DND-41 (cell line): ENCODE measurements at regions not wholly inside any gene's neighbourhood (a gene's known extent, or its start where the extent isn't known, plus 50 kb on each side); places are given as distances from the start of the nearest gene placed in this dataset.
A peak's percentile ranks its signal among the peaks of the same experiment; 100 is the strongest.

Experiments used
- ATAC-seq: fragments of 200-7000 bp; cut with Tn5 transposase; 3 replicates; pipeline ENCODE4 v1.9.1; 2021; ENCODE audit warnings: low read depth; ENCODE audit not compliant: insufficient read depth
- DNase-seq: peaks from one replicate; pipeline ENCODE4 v3.0.0-alpha.2; 2020
- H2AFZ ChIP-seq: 2 replicates; pipeline ENCODE4 v1.6.0; 2012; ENCODE audit warnings: low read depth, low read length
- H3K27ac ChIP-seq: 2 replicates; pipeline ENCODE4 v1.5.1; 2012; ENCODE audit warnings: low read length, inconsistent platforms
- H3K27me3 ChIP-seq: fragments of 200-600 bp; sonication (generic); 2 replicates; pipeline ENCODE4 v1.6.0; 2012; ENCODE audit warnings: low read length, mild to moderate bottlenecking, inconsistent platforms; ENCODE audit not compliant: insufficient read depth, poor library complexity
- H3K36me3 ChIP-seq: 2 replicates; pipeline ENCODE4 v1.5.1; 2012; ENCODE audit warnings: low read length, inconsistent platforms; ENCODE audit not compliant: insufficient read depth
- H3K4me1 ChIP-seq: 2 replicates; pipeline ENCODE4 v1.5.1; 2012; ENCODE audit warnings: mild to moderate bottlenecking, low read length; ENCODE audit not compliant: insufficient read depth
- H3K4me2 ChIP-seq: 2 replicates; pipeline ENCODE4 v1.6.0; 2012; ENCODE audit warnings: mild to moderate bottlenecking, moderate library complexity, low read length, inconsistent platforms; ENCODE audit not compliant: insufficient read depth
- H3K4me3 ChIP-seq, 2 experiments: fragments of 200-600 bp in 1 of 2; shearing (Covaris generic) in 1 of 2; 2 replicates each; pipeline ENCODE4 v1.5.1; 2012 to 2016; ENCODE audit warnings: inconsistent platforms in 2 of 2, low read length in 2 of 2, mild to moderate bottlenecking in 2 of 2, low read depth in 1 of 2, moderate library complexity in 1 of 2
- H3K79me2 ChIP-seq: 2 replicates; pipeline ENCODE4 v1.6.0; 2012; ENCODE audit warnings: low read length, inconsistent platforms; ENCODE audit not compliant: insufficient read depth
- H3K9ac ChIP-seq: 2 replicates; pipeline ENCODE4 v1.6.0; 2012; ENCODE audit warnings: low read depth, mild to moderate bottlenecking, inconsistent platforms, low read length, moderate library complexity
- H3K9me3 ChIP-seq: 2 replicates; pipeline ENCODE4 v1.5.1; 2012; ENCODE audit warnings: low read length, moderate library complexity, mild to moderate bottlenecking, inconsistent platforms; ENCODE audit not compliant: insufficient read depth, severe bottlenecking
- H4K20me1 ChIP-seq: 2 replicates; pipeline ENCODE4 v1.6.0; 2012; ENCODE audit warnings: low read length; ENCODE audit not compliant: insufficient read depth
- CTCF ChIP-seq: IDR thresholded peaks from 2 replicates; pipeline ENCODE4 v1.5.1; 2012; ENCODE audit warnings: borderline replicate concordance, low read length, moderate library complexity, mild to moderate bottlenecking; ENCODE audit not compliant: poor library complexity, severe bottlenecking; ENCODE audit errors: extremely low read depth
- EZH2 ChIP-seq: IDR thresholded peaks from 3 replicates; pipeline ENCODE4 v1.6.1; 2012; ENCODE audit warnings: borderline replicate concordance, low read depth, mild to moderate bottlenecking, moderate library complexity, low read length, inconsistent platforms; ENCODE audit not compliant: severe bottlenecking

GRCh38 chr5:77935506-77936364, 159.6 kb upstream of the TBCA start:
- TF ChIP-seq CTCF (no peak), EZH2 (no peak)
- peak; percentile 97 for ATAC-seq
- H2AFZ ChIP-seq = peak overlapping the region; percentile 67
- peak overlapping the region; percentile 85 for H3K27ac ChIP-seq
- no peaks in the 10 kb centered on the region for H3K79me2 ChIP-seq
- peak; percentile 83 for DNase-seq
- H3K4me3 ChIP-seq = peak overlapping the region in 1 of 2 experiments; percentile 44; a peak in 2 of 4 replicates
- H4K20me1 ChIP-seq = no peaks in the 10 kb centered on the region
- peak overlapping the region; percentile 45 for H3K9ac ChIP-seq
- peaks cover 29% of the 10 kb centered on the region for H3K4me1 ChIP-seq
- H3K27me3 ChIP-seq = no peaks in the 10 kb centered on the region
- H3K36me3 ChIP-seq = no peaks in the 10 kb centered on the region
- H3K9me3 ChIP-seq = no peaks in the 10 kb centered on the region
- peak overlapping the region; percentile 68 for H3K4me2 ChIP-seq

GRCh38 chr5:77928776-77929300, 152.7 kb upstream of the TBCA start:
- no peaks in the 10 kb centered on the region for H3K79me2 ChIP-seq
- H2AFZ ChIP-seq = no peak overlapping the region
- no peak for TF ChIP-seq EZH2
- TF ChIP-seq CTCF = no peak
- no peak overlapping the region for H3K4me3 ChIP-seq
- H3K9me3 ChIP-seq = no peaks in the 10 kb centered on the region
- ATAC-seq = no peak
- H3K36me3 ChIP-seq = no peaks in the 10 kb centered on the region
- H3K4me1 ChIP-seq = no peaks in the 10 kb centered on the region
- H3K4me2 ChIP-seq = no peak overlapping the region
- DNase-seq = no peak
- no peak overlapping the region for H3K9ac ChIP-seq
- no peaks in the 10 kb centered on the region for H3K27me3 ChIP-seq
- no peaks in the 10 kb centered on the region for H4K20me1 ChIP-seq
- H3K27ac ChIP-seq = no peak overlapping the region

GRCh38 chr5:77926337-77926736, 150.2 kb upstream of the TBCA start:
- H4K20me1 ChIP-seq = no peaks in the 10 kb centered on the region
- no peaks in the 10 kb centered on the region for H3K27me3 ChIP-seq
- no peaks in the 10 kb centered on the region for H3K4me1 ChIP-seq
- no peak overlapping the region for H3K27ac ChIP-seq
- no peak overlapping the region for H3K9ac ChIP-seq
- TF ChIP-seq EZH2 = no peak
- no peak for TF ChIP-seq CTCF
- H3K9me3 ChIP-seq = no peaks in the 10 kb centered on the region
- H3K36me3 ChIP-seq = no peaks in the 10 kb centered on the region
- H3K4me3 ChIP-seq = no peak overlapping the region
- no peak overlapping the region for H2AFZ ChIP-seq
- H3K79me2 ChIP-seq = no peaks in the 10 kb centered on the region
- no peak for DNase-seq
- no peak overlapping the region for H3K4me2 ChIP-seq
- ATAC-seq = no peak
